Type B pancreatic cell (in vitro differentiated cells): ENCODE measurements at regions not wholly inside any gene's neighbourhood (a gene's known extent, or its start where the extent isn't known, plus 50 kb on each side); places are given as distances from the start of the nearest gene placed in this dataset.

ENCODE experiments used
- DNase-seq: peaks from one replicate; pipeline ENCODE4 v3.0.0; 2021; ENCODE audit warnings: mixed read lengths; ENCODE audit not compliant: unreplicated experiment; ENCODE audit errors: extremely low spot score
- H3K27ac Mint-ChIP-seq: 2 replicates; pipeline ENCODE4 v1.8.0; 2021; ENCODE audit warnings: mild to moderate bottlenecking, mixed read lengths
- H3K27me3 Mint-ChIP-seq: 2 replicates; pipeline ENCODE4 v1.8.0; 2021; ENCODE audit warnings: mixed read lengths
- H3K36me3 Mint-ChIP-seq: 2 replicates; pipeline ENCODE4 v1.8.0; 2021; ENCODE audit warnings: mixed read lengths
- H3K4me1 Mint-ChIP-seq: one replicate; pipeline ENCODE4 v1.8.0; 2021; ENCODE audit warnings: mixed read lengths; ENCODE audit not compliant: unreplicated experiment
- H3K4me3 Mint-ChIP-seq: 2 replicates; pipeline ENCODE4 v1.8.0; 2021; ENCODE audit warnings: mild to moderate bottlenecking, mixed read lengths
- H3K9me3 Mint-ChIP-seq: 2 replicates; pipeline ENCODE4 v1.8.0; 2021; ENCODE audit warnings: mixed read lengths
- TF ChIP-seq, protein P1 (sequence below): fragments of 200-600 bp; sonication (generic); conservative IDR thresholded peaks from 2 replicates; pipeline ENCODE4 v1.5.0; 2021; ENCODE audit warnings: antibody characterized with exemption, mild to moderate bottlenecking

DNA sequence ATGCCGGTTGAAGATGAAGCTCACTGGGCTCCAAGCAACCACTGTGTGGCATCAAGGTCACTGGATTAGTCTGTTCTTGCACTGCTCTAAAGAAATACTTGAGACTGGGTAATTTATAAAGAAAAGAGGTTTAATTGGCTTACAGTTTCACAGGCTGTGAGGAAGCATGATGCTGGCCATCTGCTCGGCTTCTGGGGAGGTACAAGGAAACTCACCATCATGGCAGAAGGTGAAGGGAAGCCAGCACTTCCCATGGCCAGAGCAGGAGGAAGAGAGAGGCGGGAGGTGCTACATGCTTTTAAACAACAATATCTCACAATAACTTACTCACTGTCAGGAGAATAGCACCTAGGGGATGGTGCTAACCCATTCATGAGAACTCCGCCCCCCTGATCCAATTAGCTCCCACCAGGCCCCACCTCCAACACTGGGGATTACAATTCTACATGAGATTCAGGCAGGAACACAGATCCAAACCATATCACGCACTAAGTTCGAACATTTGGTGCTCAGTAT, 109.7 kb upstream of the MGAT5 start:
- peaks cover 39% of the 10 kb centered on the region for H3K4me1 Mint-ChIP-seq
- H3K4me3 Mint-ChIP-seq = no peak overlapping the region
- TF ChIP-seq, protein P1, sequence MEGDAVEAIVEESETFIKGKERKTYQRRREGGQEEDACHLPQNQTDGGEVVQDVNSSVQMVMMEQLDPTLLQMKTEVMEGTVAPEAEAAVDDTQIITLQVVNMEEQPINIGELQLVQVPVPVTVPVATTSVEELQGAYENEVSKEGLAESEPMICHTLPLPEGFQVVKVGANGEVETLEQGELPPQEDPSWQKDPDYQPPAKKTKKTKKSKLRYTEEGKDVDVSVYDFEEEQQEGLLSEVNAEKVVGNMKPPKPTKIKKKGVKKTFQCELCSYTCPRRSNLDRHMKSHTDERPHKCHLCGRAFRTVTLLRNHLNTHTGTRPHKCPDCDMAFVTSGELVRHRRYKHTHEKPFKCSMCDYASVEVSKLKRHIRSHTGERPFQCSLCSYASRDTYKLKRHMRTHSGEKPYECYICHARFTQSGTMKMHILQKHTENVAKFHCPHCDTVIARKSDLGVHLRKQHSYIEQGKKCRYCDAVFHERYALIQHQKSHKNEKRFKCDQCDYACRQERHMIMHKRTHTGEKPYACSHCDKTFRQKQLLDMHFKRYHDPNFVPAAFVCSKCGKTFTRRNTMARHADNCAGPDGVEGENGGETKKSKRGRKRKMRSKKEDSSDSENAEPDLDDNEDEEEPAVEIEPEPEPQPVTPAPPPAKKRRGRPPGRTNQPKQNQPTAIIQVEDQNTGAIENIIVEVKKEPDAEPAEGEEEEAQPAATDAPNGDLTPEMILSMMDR = no peak
- no peak for DNase-seq
- H3K27me3 Mint-ChIP-seq = no peaks in the 10 kb centered on the region
- peak overlapping the region; percentile 66 for H3K27ac Mint-ChIP-seq
- H3K36me3 Mint-ChIP-seq = peaks cover 17% of the 10 kb centered on the region
- H3K9me3 Mint-ChIP-seq = peaks cover 7% of the 10 kb centered on the region

DNA sequence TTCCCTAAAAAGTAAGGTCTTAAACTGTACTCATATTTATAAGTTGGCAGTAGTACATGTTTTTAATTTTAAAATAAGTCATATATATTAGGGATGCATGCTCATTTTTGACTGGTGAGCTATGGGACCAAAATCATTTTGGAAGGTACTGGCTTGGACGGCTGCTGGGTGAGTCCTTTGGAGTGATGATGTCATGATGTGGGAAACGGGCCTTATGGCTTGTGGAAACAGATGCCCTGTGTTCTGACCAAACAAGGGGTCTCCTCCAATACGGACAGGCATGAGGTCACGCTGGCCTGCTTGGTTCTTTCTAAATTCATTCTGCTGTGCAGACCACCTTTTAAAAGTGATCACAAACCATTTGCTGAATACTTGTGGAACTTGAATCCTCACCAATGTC, 109.2 kb upstream of the MGAT5 start:
- Mint-ChIP-seq H3K4me1 (peaks cover 42% of the 10 kb centered on the region), H3K4me3 (no peak overlapping the region)

DNA sequence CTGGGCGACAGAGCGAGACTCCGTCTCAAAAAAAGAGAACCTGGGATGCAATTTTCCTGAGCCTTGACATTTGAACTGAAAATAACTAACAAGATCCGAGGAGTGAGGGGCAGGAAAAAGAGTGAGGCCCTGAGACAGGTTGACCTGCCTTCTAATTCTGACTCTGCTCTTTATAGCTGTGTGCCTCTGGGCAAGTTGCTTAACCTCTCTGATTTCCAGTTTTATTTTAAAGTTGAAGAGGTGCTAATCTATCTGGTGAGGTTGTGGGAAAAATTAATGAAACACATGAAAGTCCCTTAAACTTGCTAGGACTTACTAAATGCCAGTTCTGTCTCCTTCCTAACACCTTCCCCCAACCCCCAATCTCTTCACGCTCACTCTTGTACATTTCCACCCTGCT, 108.4 kb upstream of the MGAT5 start:
- Mint-ChIP-seq H3K4me1 (peaks cover 45% of the 10 kb centered on the region), H3K36me3 (peaks cover 17% of the 10 kb centered on the region), H3K9me3 (peaks cover 7% of the 10 kb centered on the region), H3K27ac (no peak overlapping the region), H3K27me3 (no peaks in the 10 kb centered on the region), H3K4me3 (no peak overlapping the region)
- DNase-seq = no peak
- TF ChIP-seq, protein P1 = no peak

More for the DNA sequence above, 109.2 kb upstream of the MGAT5 start:
- peaks cover 7% of the 10 kb centered on the region for H3K9me3 Mint-ChIP-seq
- H3K27ac Mint-ChIP-seq = no peak overlapping the region
- peaks cover 17% of the 10 kb centered on the region for H3K36me3 Mint-ChIP-seq
- no peak for DNase-seq
- no peaks in the 10 kb centered on the region for H3K27me3 Mint-ChIP-seq
- TF ChIP-seq, protein P1 = no peak

DNA sequence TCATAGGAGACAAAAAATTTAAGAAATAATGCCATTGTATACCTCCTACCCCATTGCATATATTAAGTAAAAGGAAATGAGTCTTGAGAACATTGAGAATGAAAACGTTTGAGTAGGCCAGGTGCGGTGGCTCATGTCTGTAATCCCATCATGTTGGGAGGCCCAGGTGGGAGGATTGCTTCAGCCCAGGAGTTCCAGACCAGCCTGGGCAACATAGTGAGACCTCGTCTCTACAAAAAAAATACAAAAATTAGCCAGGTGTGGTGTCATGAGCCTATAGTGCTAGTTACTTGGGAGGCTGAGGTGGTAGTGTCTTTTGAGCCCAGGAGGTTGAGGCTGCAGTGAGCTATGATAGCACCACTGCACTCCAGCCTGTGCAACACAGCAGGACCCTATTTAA, 107.7 kb upstream of the MGAT5 start:
- no peak overlapping the region for H3K27ac Mint-ChIP-seq
- DNase-seq = no peak
- peaks cover 48% of the 10 kb centered on the region for H3K4me1 Mint-ChIP-seq
- TF ChIP-seq, protein P1 = no peak
- H3K36me3 Mint-ChIP-seq = peaks cover 17% of the 10 kb centered on the region
- no peak overlapping the region for H3K4me3 Mint-ChIP-seq
- H3K9me3 Mint-ChIP-seq = peaks cover 7% of the 10 kb centered on the region
- no peaks in the 10 kb centered on the region for H3K27me3 Mint-ChIP-seq

DNA sequence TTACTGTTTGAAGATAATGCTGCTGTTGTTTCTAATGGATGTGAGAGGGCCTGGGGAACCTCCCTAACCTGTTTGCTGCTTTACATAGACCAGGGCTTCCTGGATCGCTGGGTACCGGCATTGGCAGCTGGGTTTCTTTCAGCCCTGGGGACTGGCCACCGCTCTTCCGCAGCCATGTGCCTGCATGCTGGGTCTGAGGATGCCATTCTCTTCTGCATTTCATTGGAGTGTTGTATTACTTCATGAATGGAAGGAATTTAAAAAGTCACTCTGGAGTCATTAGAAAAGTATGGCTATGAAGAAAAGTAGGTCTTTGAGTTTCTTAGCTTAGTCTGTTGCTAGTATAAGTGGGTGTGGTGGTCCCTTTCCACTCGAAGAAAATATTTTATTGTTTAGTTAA, 107.3 kb upstream of the MGAT5 start:
- DNase-seq = no peak
- H3K9me3 Mint-ChIP-seq = peaks cover 7% of the 10 kb centered on the region
- no peaks in the 10 kb centered on the region for H3K27me3 Mint-ChIP-seq
- H3K36me3 Mint-ChIP-seq = peaks cover 14% of the 10 kb centered on the region
- H3K4me1 Mint-ChIP-seq = peaks cover 47% of the 10 kb centered on the region
- no peak overlapping the region for H3K4me3 Mint-ChIP-seq
- H3K27ac Mint-ChIP-seq = no peak overlapping the region
- TF ChIP-seq, protein P1 = no peak

DNA sequence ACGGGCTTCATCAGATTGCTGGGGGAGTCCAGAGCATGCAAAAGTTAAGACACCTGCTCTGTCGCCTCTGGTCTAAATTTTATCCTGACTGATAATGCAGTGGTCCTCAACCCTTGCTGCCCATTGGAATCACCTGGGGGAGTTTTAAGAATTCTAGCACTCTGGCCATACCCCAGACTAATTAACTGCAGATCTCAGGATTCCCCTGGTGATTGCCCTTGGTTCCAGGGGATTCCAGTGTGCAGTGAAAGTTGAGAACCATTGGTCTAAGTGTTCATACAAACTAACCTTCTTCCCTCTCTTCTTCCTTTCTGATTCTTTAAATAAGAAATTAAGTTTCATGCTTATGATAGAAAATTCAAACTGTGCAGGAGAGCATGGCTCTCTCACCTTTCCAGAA, 105.7 kb upstream of the MGAT5 start:
- Mint-ChIP-seq H3K4me1 (peaks cover 36% of the 10 kb centered on the region), H3K9me3 (peaks cover 7% of the 10 kb centered on the region)
- no peak for DNase-seq

More for the DNA sequence above, 105.7 kb upstream of the MGAT5 start:
- no peak overlapping the region for H3K4me3 Mint-ChIP-seq
- no peak overlapping the region for H3K27ac Mint-ChIP-seq
- H3K36me3 Mint-ChIP-seq = peaks cover 14% of the 10 kb centered on the region
- TF ChIP-seq, protein P1 = no peak
- no peaks in the 10 kb centered on the region for H3K27me3 Mint-ChIP-seq
